Ovary (tissue), 7 donors: ENCODE measurements at regions not wholly inside any gene's neighbourhood (a gene's known extent, or its start where the extent isn't known, plus 50 kb on each side); places are given as distances from the start of the nearest gene placed in this dataset.

Experiments used
- DNase-seq, 5 donors: peaks; one replicate each; pipeline ENCODE4 v3.0.0-alpha.2; 2019 to 2020
- H3K27ac ChIP-seq, 2 donors: fragments of 200-600 bp; one replicate each; pipeline versions ENCODE4 v1.5.1 to v1.8.0; 2019 to 2022
- H3K27me3 ChIP-seq: fragments of 200-600 bp; one replicate; pipeline ENCODE4 v1.8.0; 2022
- H3K36me3 ChIP-seq: fragments of 200-600 bp; sonication (generic); one replicate; pipeline ENCODE4 v1.5.1; 2019
- H3K4me1 ChIP-seq: one replicate; pipeline ENCODE4 v1.8.1; 2013; ENCODE audit warnings: mild to moderate bottlenecking, moderate library complexity; ENCODE audit not compliant: insufficient read depth
- H3K4me3 ChIP-seq: fragments of 200-600 bp; sonication (generic); one replicate; pipeline ENCODE4 v1.5.1; 2017
- H3K9me3 ChIP-seq, 2 donors: fragments of 200-600 bp in 1 of 2; sonication (generic) in 1 of 2; one replicate each; pipeline versions ENCODE4 v1.5.1 to v1.8.1; 2013 to 2019; ENCODE audit warnings: mild to moderate bottlenecking in 1 of 2, moderate library complexity in 1 of 2
- CTCF ChIP-seq, 3 donors: fragments of 450-650 bp in 2 of 3; fragments of 200-600 bp in 1 of 3; IDR thresholded peaks; one replicate each; pipeline versions ENCODE4 v1.5.1 to v1.8.0; 2016 to 2022; ENCODE audit warnings: antibody characterized with exemption in 3 of 3, mild to moderate bottlenecking in 1 of 3
- EP300 ChIP-seq: sonication (generic); formaldehyde crosslinking; IDR thresholded peaks from one replicate; pipeline ENCODE4 v1.6.1; 2017; ENCODE audit warnings: antibody characterized with exemption
- POLR2A ChIP-seq: fragments of 450-650 bp; IDR thresholded peaks from one replicate; pipeline ENCODE4 v1.6.1; 2017; ENCODE audit warnings: antibody characterized with exemption, mild to moderate bottlenecking, moderate library complexity
- WGBS, 3 donors: extraction: QIAGEN DNeasy Blood & Tissue Kit in 1 of 3; methylation state at CpG; one replicate each; pipeline versions ENCODE4 v1.1.5 to v1.1.7; 2013 to 2017; 5-methylcytosine and 5-hydroxymethylcytosine counted together
- intact Hi-C, 4 donors: fragments of 100-400 bp; cut with DNase I; formaldehyde crosslinking; loops; one replicate each; pipeline versions ENCODE4 v1.11.0 to v1.15.1; 2022 to 2023
- donor health status: DM: no; HTN: no; CAD: no; lungs with moderate emphysema.
- donor health status: DM: no; HTN: no; CAD: no.
- donor health status: Bipolar disorder and iron deficiency.
- donor health status: DM: no; HTN: no; CAD: no.
- donor health status: DM: yes; HTN: yes; CAD: no.

- WGBS, 3 donors, result 78 to 89% (median 86%) methylated on average over 3 of the region's 3 CpGs
- Histone ChIP-seq H3K27me3 (no peaks in the 10 kb centered on the region), H3K4me3 (no peak overlapping the region), H3K27ac (no peak overlapping the region), H3K9me3 (no peaks in the 10 kb centered on the region), H3K4me1 (no peaks in the 10 kb centered on the region), H3K36me3 (no peaks in the 10 kb centered on the region)
- TF ChIP-seq CTCF (IDR thresholded peaks at IDR 0.05) (no peak), POLR2A (no peak), EP300 (no peak)
- no peak for DNase-seq
- intact Hi-C loops, result no loop called here
Observed at GRCh38 chr18:57231864-57232263, 85.0 kb downstream of the BOD1L2 start.

GRCh38 chr18:57234346-57234745, 87.5 kb downstream of the BOD1L2 start:
- Histone ChIP-seq H3K4me3 (no peak overlapping the region), H3K4me1 (no peaks in the 10 kb centered on the region), H3K27me3 (no peaks in the 10 kb centered on the region), H3K9me3 (no peaks in the 10 kb centered on the region), H3K27ac (no peak overlapping the region), H3K36me3 (no peaks in the 10 kb centered on the region)
- 60 to 71% (median 62%) methylated on average over 9 of the region's 9 CpGs for WGBS, 3 donors
- intact Hi-C loops, result no loop called here
- no peak for TF ChIP-seq EP300
- TF ChIP-seq CTCF (IDR thresholded peaks at IDR 0.05), result no peak
- no peak for TF ChIP-seq POLR2A
- DNase-seq, result no peak

- H3K27ac ChIP-seq, result no peak overlapping the region
- H3K4me1 ChIP-seq, result no peaks in the 10 kb centered on the region
- no peaks in the 10 kb centered on the region for H3K9me3 ChIP-seq
- WGBS, 3 donors, result 69 to 74% (median 71%) methylated on average over 3 of the region's 3 CpGs
- no peak for TF ChIP-seq EP300
- no peak for TF ChIP-seq POLR2A
- TF ChIP-seq CTCF (IDR thresholded peaks at IDR 0.05), result no peak
- no peaks in the 10 kb centered on the region for H3K27me3 ChIP-seq
- no peak for DNase-seq
- intact Hi-C loops, result no loop called here
- no peak overlapping the region for H3K4me3 ChIP-seq
- H3K36me3 ChIP-seq, result no peaks in the 10 kb centered on the region
Observed at GRCh38 chr18:57241869-57242268, 95.0 kb downstream of the BOD1L2 start.

- no peaks in the 10 kb centered on the region for H3K9me3 ChIP-seq
- no peaks in the 10 kb centered on the region for H3K27me3 ChIP-seq
- H3K36me3 ChIP-seq, result no peaks in the 10 kb centered on the region
- TF ChIP-seq POLR2A (no peak), CTCF (IDR thresholded peaks at IDR 0.05) (no peak), EP300 (no peak)
- DNase-seq, result no peak
- H3K4me3 ChIP-seq, result no peak overlapping the region
- H3K4me1 ChIP-seq, result no peaks in the 10 kb centered on the region
- no peak overlapping the region for H3K27ac ChIP-seq
- 59 to 68% (median 65%) methylated on average over 2 of the region's 2 CpGs for WGBS, 3 donors
- intact Hi-C loops, result no loop called here
Observed at GRCh38 chr18:57242285-57242684, 95.4 kb downstream of the BOD1L2 start.
